Femur (tissue), 1 donor: ENCODE measurements at regions not wholly inside any gene's neighbourhood (a gene's known extent, or its start where the extent isn't known, plus 50 kb on each side); places are given as distances from the start of the nearest gene placed in this dataset.
"Not testable (repeated sequence)": the region's sequence is repeated elsewhere in the genome, so short reads cannot be mapped to it uniquely, and the experiment has no call there.

ENCODE experiments used
- DNase-seq: peaks from one replicate; pipeline ENCODE4 v3.0.0-alpha.2; 2017

DNA sequence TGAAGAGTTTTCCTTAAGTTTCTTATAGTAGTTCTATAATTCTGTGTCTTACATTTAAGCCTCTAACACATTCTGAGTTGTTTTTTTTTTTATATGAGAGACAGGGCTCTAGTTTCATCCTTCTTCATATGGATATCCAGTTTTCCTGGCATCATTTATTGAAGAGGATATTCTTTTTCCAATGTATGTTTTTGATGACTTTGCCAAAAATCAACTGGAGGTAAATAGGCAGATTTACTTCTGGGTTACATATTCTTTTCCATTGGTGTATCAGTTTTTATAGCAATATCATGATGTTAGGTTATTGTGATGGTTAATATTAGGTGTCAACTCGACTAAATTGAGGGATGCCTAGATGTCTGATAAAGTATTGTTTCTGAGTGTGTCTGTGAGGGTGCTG, 650.7 kb upstream of the GRID2 start:
- no peak for DNase-seq

- no peak for DNase-seq
Measured at GRCh38 chr4:91681091-91681490, 622.7 kb upstream of the GRID2 start.

DNA sequence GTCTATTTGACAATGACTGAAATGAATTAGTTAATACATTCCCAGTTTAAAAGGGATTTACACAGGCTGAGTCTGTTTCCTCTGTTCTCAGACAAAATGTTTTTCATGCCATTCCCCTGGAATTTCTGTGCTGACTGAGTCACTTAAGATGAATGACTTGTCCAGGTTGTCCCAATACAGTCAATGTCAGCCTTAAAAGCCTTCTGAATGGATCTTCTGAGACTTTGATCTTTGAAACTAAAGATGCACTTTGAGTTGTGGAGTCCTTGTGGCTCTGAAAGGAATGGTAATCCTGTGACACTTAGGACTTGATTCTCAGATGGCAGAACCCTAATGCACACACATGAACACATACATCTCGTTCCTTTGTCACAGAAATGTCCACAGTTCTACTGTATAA, 622.2 kb upstream of the GRID2 start:
- DNase-seq: no peak

GRCh38 chr4:91684955-91685354, 618.8 kb upstream of the GRID2 start:
- DNase-seq: no peak

- DNase-seq: no peak
Measured at GRCh38 chr4:91688413-91688812, 615.4 kb upstream of the GRID2 start.

- DNase-seq: not testable (repeated sequence)
Measured at GRCh38 chr4:91699691-91700090, 604.1 kb upstream of the GRID2 start.

DNA sequence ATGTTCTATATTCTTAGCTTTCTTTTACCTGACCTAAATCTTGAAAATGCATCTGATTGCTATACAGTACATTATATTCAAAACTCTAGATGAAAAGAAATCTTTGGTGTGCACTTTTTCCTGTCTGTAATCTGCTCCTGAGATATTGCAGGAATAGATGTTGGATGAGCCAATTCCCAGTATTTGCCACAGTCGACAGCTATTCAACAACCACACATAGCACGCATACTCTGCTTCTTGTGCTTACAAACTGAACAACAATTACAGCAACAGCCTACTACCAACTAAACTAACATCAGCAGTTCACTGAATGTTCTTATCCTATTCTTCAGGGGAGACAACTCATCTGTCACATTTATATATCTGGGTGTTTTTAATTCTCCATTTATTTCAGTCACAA, 573.9 kb upstream of the GRID2 start:
- no peak for DNase-seq

DNA sequence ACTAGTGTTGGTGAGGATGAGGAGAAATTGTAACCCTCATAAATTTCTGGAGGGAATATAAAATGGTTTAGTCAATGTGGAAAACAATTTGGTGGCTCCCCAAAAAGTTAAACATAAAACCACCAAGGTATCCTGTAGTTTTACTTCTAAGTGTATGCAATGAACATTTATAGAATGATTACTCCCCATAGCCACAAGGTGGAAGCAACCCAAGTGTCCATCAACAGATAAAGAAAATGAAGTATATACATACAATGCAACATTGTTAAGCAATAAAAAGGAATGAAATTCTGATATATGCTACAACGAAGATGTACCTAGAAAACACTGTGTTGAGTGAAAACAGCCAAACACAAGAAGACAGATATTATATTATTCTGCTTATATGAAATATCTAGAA, 569.1 kb upstream of the GRID2 start:
- no peak for DNase-seq

DNA sequence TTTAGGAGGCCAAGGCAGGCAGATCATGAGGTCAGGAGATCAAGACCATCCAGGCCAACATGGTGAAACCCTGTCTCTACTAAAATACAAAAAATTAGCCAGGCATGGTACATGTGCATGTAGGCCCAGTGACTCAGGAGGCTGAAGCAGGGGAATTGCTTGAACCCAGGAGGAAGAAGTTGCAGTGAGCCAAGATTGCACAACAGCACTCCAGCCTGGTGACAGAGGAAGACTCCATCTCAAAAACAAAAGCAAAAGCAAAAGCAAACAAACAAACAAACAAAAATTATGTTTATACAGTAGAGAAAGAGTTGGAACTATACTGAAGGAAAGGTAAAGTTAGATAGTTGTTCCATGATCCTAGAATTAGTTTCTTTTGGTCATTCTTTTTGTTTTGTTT, 564.9 kb upstream of the GRID2 start:
- DNase-seq: not testable (repeated sequence)

- no peak for DNase-seq
Measured at GRCh38 chr4:91746551-91746950, 557.2 kb upstream of the GRID2 start.

DNA sequence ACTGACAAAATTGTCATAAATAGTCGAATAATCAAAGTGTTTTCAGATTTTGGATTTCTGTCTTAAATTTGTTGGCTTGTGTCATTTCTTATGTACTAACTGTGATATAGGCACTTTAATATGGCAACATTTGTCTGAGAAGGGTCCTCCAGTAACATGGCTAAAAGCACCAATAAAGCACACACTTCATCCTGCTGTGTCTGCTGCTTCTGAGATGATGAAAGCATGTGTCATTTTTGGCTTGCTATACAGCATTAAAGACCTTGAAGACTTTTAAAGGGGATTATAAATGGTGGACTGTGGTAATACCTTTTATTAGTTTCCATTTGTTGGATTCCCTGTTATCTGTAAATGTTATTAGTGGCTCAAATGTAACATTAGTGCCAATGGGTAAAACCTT, 551.8 kb upstream of the GRID2 start:
- no peak for DNase-seq

GRCh38 chr4:91754716-91755115, 549.0 kb upstream of the GRID2 start:
- DNase-seq: no peak

DNA sequence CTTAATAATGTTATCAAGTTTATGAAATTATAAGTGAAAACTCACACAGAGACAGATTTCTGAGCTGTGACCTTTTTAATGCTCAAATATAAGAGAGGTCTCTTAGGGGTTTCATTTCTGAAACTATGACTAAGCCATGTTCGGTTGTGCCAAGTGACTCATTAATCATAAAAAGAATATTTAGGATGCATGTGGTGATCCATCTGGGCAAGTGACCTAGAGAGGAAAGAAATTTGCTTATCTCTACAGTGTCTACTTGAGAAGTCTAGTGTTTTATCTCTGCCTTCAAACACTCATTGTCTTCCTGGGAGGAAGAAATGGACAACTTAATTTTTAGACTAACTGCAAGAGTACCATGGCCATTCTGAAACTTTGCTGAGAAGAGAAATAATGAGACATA, 545.3 kb upstream of the GRID2 start:
- DNase-seq: no peak

DNA sequence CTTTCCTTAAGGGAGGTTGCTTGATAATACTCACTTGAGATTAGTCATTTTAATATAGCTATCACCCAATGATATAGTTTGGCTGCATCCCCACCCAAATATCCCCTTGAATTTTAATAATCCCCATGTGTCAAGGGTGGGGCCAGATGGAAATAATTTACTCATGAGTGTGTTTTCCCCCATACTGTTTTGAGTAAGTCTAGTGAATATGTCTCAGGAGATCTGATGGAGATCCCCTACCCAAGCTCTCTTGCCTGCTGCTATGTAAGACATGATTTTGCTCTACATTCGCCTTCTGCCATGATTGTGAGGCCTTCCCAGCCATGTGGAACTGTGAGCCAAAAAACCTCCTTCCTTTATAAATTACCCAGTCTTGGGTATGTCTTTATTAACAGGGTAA, 539.7 kb upstream of the GRID2 start:
- no peak for DNase-seq

DNA sequence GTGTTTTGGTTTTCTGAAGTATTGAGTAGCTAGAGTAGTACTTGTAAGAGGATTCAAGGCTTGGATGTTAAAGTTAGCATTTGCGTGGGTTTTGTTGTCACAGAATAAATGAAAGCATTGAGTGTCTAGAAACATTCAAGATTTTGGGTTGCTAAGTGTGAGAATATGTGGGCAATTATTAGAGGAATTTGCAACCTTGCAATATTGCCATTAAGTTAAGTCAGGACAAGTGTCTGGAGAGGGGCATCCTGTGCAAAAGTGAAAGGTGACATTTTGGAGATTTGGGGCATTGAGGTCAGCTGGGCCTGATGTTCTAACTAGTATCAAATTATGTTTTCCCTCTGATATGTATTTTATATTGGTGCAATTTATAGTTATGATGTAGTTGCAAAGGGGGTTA, 533.9 kb upstream of the GRID2 start:
- DNase-seq: no peak

DNA sequence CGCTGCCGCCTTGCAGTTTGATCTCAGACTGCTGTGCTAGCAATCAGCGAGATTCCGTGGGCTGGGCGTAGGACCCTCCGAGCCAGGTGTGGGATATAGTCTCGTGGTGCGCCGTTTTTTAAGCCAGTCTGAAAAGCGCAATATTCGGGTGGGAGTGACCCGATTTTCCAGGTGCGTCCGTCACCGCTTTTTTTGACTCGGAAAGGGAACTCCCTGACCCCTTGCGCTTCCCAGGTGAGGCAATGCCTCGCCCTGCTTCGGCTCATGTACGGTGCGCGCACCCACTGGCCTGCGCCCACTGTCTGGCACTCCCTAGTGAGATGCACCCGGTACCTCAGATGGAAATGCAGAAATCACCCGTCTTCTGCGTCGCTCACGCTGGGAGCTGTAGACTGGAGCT, 512.1 kb upstream of the GRID2 start:
- DNase-seq: not testable (repeated sequence)

DNA sequence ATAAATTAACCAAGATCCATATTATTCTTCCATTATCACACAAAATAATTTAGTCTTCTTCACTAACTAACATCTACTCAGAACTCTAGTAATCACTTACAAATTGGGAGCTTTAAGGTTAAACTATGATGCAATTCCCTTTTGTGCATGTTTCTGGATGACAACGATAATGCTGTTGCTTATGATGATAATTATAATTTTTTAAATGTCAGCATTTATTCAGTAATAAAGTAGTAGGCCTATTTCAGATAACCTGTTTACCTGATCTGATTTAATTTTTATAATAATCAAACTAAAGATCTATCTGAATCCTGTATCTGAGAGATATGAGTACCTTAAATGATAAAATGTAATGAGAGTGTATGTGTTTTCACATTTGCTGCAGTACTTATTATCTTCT, 507.8 kb upstream of the GRID2 start:
- DNase-seq: no peak

DNA sequence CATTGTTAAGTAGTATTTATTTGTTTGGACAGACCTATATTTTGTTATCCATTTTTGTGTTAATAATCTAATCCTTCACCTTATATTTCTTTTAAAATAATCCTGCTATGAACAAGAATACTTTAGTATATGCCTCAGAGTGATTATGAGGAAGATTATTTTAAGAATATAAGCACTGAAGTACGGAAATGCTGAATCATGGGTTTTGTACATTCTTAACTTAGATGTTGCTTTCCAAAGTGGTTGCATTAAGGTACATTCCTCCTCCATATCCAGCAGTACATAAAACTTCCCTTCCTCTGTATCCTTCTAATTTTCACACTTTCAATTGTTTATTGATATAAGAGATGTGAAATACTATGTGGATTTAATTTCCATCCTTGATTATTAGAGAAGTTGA, 491.4 kb upstream of the GRID2 start:
- no peak for DNase-seq

GRCh38 chr4:91824773-91825172, 479.0 kb upstream of the GRID2 start:
- DNase-seq: no peak

DNA sequence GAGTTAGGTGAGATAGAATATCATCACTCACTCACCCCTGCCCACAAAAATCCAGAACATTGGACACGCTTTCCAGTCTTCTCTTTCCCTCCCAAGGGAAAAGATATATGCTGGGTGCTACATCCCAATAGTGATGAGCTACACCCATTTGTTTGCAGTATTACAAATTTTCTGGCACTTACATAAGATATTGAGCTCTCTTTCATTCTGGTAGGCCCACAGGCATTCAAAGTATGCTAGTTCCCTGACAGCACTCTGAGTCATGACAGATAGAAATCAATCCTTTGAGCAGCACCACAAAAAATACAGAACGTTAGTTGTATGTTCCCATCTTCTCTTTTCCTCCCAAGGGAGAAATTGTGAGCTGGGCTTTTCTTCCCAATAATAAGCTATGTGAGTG, 477.6 kb upstream of the GRID2 start:
- no peak for DNase-seq

DNA sequence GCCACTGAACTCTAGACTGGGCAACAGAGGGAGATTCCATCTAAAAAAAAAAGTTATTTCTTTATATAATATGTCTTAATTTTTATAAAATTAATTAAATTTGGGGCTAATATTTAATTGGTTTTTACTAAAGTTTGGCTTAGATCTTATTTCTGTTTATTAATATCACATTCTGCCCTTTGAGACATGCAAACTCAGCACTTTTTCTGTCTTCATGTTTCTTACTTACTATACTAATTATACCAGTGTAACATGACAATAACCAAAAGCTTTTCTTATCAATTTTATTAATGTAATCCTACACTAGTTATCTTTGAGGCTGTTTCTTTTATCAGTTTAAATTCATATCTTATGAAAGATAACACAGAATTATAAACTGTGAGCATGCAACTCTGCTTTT, 475.9 kb upstream of the GRID2 start:
- no peak for DNase-seq

DNA sequence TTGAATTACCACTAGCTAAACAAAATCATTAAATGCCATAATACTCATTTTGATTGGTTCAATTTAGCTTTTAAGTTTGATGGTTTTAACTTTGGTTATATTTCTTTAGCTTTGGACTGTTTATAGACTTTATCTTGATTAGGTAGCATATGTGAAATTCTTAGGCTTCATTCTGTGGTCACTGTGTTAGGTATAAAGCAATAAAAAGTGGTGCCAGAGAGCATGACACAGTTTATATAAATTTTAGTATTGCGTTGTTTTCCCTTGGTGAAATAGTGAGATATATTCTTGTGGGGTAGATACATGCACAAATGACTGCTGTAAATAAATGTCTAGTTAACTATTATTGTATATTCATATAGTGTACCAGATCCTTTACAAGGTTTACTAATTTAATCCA, 474.2 kb upstream of the GRID2 start:
- no peak for DNase-seq

DNA sequence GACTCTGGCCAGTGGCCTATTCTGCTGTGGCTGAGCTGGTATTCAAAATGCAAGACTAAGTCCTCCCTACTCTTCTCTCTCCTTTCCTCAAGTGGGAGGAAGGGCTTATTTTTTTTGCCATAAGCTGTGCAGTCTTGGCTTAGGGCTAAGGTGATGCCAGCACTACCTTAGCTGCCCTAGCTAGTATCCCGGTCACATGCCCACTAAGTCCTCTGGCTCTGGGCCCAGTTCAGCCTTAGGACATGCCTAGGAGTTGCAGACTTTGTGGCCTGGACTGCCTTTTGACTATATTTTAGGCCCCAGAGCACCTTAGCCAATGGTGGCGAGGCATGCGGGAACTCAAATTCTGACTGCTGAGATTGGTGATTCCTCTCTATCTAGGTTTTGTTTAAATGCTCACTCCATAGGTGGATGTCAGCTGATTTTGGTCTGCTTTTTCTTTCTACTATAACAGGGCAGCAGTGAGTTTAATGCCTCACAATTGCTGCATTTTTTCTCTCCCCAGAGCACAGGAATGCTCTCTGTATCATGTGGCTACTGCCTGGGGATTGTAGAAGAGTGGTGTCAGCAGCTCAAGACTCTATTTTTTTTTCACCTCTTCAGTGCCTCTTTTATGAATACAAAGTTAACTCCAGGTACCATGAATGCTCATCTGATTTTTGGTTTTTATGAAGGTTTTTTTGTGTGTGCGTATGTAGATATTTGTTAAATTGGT, 472.9 kb upstream of the GRID2 start:
- DNase-seq: no peak

- DNase-seq: no peak
Measured at GRCh38 chr4:91837608-91838029, 466.1 kb upstream of the GRID2 start.

- DNase-seq: no peak
Measured at GRCh38 chr4:91838181-91838861, 465.4 kb upstream of the GRID2 start.
